ENCODE measurements at regions not wholly inside any gene's neighbourhood (a gene's known extent, or its start where the extent isn't known, plus 50 kb on each side); places are given as distances from the start of the nearest gene placed in this dataset.

DNA sequence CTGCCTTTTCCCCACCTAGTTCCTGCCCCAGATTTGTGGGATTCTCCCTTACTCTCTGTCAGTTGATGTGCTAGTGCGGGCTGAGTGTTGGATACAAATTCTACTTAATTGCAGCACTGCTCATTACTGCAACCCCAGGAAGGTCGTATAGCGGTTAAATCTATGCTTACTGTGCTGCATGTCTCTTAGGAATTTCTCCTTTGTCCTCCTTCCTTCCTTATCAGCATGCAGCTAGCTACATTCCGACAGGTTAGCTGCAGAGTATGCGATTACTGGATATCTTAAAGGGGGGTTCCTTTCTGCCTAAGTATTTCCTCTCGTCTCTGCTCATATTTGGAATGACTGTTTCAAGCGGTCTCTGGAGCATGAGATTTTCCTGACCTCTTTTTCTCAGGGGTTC, 662.8 kb downstream of the TLL1 start:
- H3K4me1 Mint-ChIP-seq, result no peaks in the 10 kb centered on the region
- peaks cover 0 to 5% of the 10 kb centered on the region in 2 donors for H3K9me3 Mint-ChIP-seq
- no peak for ATAC-seq
- no peak overlapping the region for H3K4me3 Mint-ChIP-seq
- no peak overlapping the region for H3K27ac Mint-ChIP-seq
- no peak for DNase-seq
- no peaks in the 10 kb centered on the region for H3K27me3 Mint-ChIP-seq

DNA sequence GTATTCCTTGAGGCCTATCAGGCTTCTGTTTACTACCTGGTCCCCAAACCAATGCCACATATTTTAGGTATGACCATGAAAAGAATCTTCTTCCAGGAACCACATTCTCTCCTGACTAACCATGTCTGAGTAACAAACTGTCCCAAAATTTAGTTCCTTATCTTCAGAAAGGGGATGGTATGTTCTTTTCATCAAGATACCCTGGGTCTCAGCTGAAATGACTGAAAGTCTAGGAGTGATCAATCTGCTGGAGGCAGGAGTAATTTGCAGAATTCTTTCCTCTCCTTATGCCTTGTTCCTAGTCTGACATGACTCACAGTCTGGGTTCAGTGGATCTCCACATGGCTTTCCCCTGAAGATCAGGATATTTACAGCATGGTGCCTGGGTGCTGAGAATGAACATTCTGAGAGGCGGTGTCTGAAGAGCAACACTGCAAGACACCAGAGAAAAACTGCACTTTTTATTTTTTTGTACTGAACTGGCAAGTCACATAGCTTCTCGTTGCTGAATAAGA, 665.5 kb downstream of the TLL1 start:
- Mint-ChIP-seq H3K4me1 (no peaks in the 10 kb centered on the region), H3K27ac (no peak overlapping the region), H3K27me3 (no peaks in the 10 kb centered on the region), H3K4me3 (no peak overlapping the region), H3K9me3 (peaks cover 7 to 8% of the 10 kb centered on the region in 2 donors)
- no peak for ATAC-seq
- no peak for DNase-seq

DNA sequence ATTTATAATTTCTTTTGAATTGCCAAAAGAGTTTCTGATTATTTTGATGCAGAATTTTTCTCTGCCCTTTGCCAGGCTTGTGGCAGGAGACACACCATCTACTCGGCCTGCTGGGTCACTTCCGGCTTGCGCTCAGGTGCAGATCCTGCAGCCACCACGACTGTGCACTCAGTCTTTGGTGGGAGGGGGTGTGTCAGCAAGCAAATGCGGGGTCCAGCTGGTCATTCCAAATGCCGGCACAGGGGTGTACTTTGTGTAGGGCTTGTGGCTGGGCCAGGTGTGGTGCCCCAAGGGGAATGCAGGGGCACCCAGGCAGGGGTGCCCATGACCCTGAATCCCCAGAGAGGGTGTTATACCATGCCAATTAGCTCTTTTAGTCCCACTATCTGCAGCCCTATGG, 673.0 kb downstream of the TLL1 start:
- Mint-ChIP-seq H3K4me3 (no peak overlapping the region), H3K4me1 (no peaks in the 10 kb centered on the region), H3K27ac (no peak overlapping the region), H3K27me3 (no peaks in the 10 kb centered on the region), H3K9me3 (peaks cover 7 to 8% of the 10 kb centered on the region in 2 donors)
- DNase-seq (no peak), ATAC-seq (no peak)

DNA sequence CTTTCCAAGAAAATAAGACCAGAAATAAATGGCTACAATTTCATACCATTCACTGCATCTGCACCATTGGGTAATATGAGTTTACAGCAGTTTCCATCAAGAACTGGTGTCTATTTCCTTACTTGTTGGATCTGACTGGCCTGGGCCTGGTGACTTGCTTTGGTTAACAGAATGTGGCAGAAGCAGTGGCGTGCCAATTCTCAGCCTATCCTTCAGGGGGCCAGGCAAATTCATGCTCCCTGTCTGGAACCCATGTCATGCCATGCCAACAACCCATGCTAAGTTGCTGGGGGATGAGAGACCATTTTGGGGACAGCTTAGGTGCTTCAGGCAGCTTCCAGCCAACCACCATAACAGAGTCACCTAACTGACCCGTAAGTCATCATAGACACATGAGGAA, 656.7 kb downstream of the SPOCK3 start:
- Mint-ChIP-seq H3K27me3 (no peaks in the 10 kb centered on the region), H3K27ac (no peak overlapping the region), H3K4me3 (no peak overlapping the region), H3K4me1 (no peaks in the 10 kb centered on the region), H3K9me3 (peaks cover 4 to 9% of the 10 kb centered on the region in 2 donors)
- ATAC-seq (no peak), DNase-seq (no peak)

DNA sequence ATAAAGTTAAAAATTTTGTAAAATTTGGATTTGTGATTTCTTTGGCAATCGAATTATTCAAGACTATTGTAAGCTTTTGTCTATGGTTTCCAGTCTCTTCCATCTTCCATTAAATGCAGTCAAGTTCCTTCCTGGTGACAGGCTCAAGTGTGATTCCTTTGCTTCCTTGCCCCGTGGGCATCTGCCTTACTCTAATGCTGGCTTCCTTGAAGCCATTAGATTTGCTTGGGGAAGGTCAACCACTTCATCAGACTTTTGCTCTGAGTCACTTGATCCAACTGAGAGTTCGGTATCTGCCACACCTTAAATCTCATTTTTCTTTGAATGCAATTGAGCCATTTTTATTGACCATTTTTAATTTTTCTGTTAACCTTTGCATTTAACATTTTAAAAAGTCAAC, 648.8 kb downstream of the SPOCK3 start:
- Mint-ChIP-seq H3K9me3 (peaks cover 0 to 4% of the 10 kb centered on the region in 2 donors), H3K4me3 (no peak overlapping the region), H3K27ac (no peak overlapping the region), H3K4me1 (no peaks in the 10 kb centered on the region), H3K27me3 (no peaks in the 10 kb centered on the region)
- DNase-seq (no peak), ATAC-seq (no peak)

DNA sequence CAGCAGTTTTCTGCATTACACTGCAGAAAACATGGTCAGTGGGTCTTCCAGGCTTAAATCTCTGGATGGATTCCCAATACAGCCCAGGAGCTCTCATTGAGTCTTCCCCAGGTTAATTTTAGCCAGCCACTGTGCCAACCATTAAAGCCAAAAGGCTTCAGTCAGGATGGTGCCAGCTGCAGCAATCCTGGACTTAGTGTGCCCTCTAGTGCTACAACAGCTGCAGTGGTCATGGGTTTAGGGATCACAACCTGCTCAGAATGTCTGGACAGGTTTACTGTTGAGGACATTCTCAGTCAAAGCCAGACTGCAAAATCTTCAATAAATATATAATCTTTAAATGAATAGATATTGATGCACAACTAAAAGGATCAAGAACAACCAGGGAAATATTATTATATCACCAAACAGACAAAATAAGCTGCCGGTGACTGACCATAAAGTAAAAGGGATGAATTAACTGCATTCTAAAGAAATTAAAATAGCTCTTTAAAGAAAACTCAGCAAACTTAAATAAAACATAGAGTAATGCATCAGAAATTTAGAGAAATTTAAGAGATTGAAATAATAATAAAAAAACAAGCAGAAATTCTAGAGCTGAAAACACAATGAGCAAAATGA, 639.9 kb downstream of the SPOCK3 start:
- Mint-ChIP-seq H3K27me3 (no peaks in the 10 kb centered on the region), H3K4me3 (no peak overlapping the region), H3K4me1 (no peaks in the 10 kb centered on the region), H3K9me3 (no peaks in the 10 kb centered on the region), H3K27ac (no peak overlapping the region)
- DNase-seq (no peak), ATAC-seq (no peak)

DNA sequence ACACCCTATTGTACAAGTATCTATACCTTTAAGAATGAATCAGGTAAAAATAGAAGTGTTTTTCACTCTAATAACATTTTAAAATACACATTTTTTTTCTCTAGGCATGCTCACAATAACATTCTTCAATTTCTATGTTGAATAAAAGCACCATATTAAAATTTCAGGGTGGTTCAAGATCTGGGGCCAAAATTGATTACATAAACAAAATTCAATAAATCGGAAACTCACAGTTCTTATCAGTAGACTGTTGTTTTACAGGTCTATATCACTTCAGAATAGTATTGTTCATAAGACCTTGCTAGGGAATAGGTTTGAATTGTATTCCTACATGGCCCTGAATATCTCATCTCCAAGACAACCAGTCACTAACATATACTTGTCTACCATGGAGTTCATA, 634.0 kb downstream of the SPOCK3 start:
- H3K4me3 Mint-ChIP-seq, result no peak overlapping the region
- no peak for ATAC-seq
- no peaks in the 10 kb centered on the region for H3K4me1 Mint-ChIP-seq
- DNase-seq, result no peak
- H3K9me3 Mint-ChIP-seq, result peaks cover 4 to 5% of the 10 kb centered on the region in 2 donors
- no peaks in the 10 kb centered on the region for H3K27me3 Mint-ChIP-seq
- H3K27ac Mint-ChIP-seq, result no peak overlapping the region

DNA sequence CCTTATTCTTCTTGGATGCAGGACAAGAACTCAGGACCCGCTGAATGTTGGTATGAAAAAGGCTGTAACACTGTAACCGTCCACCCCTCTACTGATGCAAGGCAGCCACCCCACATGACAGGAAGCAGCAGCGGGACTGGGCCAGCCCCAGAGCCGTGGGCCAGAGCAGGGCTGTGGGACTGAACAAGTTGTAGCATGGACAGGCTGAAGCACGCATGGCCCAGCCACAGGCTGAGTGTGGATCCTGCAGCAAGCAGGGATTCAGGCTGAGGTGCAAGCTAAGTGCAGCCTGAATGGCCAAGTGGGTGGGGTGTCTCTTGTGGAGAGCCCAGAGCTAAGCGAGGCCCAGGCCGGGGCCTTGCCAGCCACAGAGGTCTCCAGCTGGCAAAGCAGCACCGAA, 632.2 kb downstream of the SPOCK3 start:
- Mint-ChIP-seq H3K4me1 (no peaks in the 10 kb centered on the region), H3K27ac (no peak overlapping the region)
- ATAC-seq, result no peak

DNA sequence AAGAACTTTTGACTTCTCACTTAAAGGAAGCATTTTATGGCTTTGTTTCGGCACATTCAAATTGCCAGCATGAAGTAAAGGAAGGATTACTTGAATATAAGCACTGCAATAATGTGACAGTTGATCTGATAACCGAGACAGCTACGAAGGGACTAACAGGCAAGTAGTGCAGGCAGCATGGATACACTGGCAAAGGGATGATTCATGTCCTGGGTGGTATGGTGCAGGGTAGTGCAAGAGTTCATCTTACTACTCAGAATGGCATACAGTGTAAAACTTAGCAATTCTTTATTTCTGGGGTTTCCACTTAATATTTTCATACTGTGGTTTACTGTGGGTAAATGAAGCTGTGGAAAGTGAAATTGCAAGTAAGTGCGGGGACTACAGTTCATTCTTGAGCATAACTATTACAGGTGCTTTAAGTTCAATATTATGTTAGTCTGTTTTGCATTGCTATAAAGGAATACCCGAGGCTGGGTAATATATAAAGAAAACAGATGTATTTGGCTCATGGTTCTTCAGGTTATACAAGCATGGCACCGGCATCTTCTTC, 611.8 kb downstream of the SPOCK3 start:
- Mint-ChIP-seq H3K27me3 (no peaks in the 10 kb centered on the region), H3K27ac (no peak overlapping the region), H3K9me3 (no peaks in the 10 kb centered on the region), H3K4me1 (no peaks in the 10 kb centered on the region), H3K4me3 (no peak overlapping the region)
- ATAC-seq (no peak), DNase-seq (no peak)

More for the DNA sequence above, 632.2 kb downstream of the SPOCK3 start:
- peaks cover 4 to 5% of the 10 kb centered on the region in 2 donors for H3K9me3 Mint-ChIP-seq
- no peak overlapping the region for H3K4me3 Mint-ChIP-seq
- DNase-seq, result no peak
- H3K27me3 Mint-ChIP-seq, result no peaks in the 10 kb centered on the region

DNA sequence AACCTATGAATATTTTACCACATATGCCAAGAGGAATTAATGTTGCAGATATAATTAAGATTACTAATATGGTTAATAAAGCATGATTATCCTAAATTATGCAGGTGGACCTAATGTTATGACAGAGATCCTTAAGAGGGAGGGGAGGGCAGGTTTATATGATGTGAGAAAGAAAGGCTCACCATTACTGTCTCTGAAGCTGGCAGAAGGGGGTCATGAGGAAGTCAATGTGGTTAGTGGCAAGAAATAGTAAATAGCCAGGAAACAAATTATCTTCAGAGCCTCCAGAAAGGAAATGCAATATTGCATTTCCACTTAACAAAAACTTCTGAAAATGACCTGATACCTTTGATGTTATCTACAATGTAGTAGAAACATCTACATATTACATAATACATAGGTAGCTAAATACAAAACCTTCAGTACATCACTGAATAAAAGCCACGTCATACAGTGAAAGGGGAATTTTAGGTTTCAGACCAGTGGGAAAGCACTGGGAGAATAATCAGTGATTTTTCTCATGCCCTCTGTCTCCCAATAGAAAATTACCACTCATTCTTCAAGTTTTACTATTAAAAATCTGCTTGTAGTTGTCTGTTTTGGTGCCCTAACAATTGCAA, 609.2 kb downstream of the SPOCK3 start:
- H3K4me1 Mint-ChIP-seq, result no peaks in the 10 kb centered on the region
- no peak overlapping the region for H3K27ac Mint-ChIP-seq
- no peak overlapping the region for H3K4me3 Mint-ChIP-seq
- no peak for DNase-seq
- ATAC-seq, result no peak
- H3K27me3 Mint-ChIP-seq, result no peaks in the 10 kb centered on the region
- peaks cover 0 to 8% of the 10 kb centered on the region in 2 donors for H3K9me3 Mint-ChIP-seq

DNA sequence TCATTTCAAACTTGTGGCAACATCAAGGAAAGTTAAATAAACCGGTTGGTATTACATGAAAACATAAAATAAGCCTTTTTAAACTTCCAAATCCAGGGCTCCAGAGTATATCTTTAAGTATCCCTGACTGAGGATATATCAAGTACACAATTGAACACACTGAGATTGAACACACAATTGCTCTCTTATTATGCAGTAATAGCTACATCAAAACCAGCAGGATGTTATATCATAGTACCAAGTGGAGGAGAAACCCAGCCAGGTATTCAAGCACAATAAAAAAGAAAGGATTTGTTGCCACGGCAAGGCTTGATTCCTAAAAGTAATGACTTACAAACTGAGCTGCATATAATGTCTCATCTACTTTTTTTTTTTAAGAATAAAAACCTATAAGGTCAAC, 605.8 kb downstream of the SPOCK3 start:
- ATAC-seq, result no peak
- Mint-ChIP-seq H3K27ac (no peak overlapping the region), H3K27me3 (no peaks in the 10 kb centered on the region)

DNA sequence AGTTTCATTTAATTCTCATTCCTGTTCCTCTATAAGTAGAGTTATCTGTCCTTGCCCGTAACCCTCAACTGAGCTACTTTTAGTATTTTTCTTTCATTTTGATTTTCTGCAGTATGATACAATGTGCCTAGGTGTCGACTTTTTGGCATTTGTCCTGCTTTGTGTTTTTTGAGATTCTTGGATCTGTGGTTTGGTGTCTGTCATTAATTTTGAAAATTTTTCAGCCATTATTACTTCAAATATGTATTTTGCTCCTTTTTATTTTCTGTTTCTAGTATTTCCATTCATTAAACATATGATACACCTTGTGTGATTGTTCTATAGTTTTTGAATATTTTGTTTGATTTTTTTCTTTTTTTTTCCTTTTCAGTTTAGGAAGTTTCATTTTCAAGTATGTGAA, 598.9 kb downstream of the SPOCK3 start:
- no peak for ATAC-seq
- no peak for DNase-seq
- Mint-ChIP-seq H3K4me1 (no peaks in the 10 kb centered on the region), H3K4me3 (no peak overlapping the region), H3K27me3 (no peaks in the 10 kb centered on the region), H3K9me3 (peaks cover 0 to 11% of the 10 kb centered on the region in 2 donors), H3K27ac (no peak overlapping the region)

More for the DNA sequence above, 605.8 kb downstream of the SPOCK3 start:
- H3K9me3 Mint-ChIP-seq, result peaks cover 4 to 8% of the 10 kb centered on the region in 2 donors
- no peak overlapping the region for H3K4me3 Mint-ChIP-seq
- H3K4me1 Mint-ChIP-seq, result no peaks in the 10 kb centered on the region
- DNase-seq, result no peak

DNA sequence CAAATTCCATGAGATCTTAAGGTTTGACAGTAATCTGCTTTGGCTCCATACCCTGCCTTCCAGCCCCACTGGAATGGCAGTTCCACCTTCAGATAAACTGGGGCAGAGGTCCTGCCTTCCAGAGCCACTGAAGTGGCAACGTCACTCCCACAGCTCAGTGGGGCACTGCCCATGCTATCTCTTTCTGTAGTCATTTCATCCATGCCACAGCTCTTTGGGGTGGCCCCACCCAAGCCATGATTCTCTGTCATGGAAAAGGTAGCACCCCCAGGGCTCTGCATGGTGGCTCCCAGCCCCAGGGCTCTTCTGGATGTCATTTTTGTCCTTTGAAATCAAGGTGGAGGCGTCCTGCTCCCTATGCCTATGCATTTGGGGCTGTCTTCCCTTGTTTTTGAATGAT, 596.5 kb downstream of the SPOCK3 start:
- H3K4me3 Mint-ChIP-seq, result no peak overlapping the region
- DNase-seq (no peak), ATAC-seq (no peak)
- H3K4me1 Mint-ChIP-seq, result no peaks in the 10 kb centered on the region
- H3K27ac Mint-ChIP-seq, result no peak overlapping the region
- H3K27me3 Mint-ChIP-seq, result no peaks in the 10 kb centered on the region
- H3K9me3 Mint-ChIP-seq, result peaks cover 0 to 7% of the 10 kb centered on the region in 2 donors

DNA sequence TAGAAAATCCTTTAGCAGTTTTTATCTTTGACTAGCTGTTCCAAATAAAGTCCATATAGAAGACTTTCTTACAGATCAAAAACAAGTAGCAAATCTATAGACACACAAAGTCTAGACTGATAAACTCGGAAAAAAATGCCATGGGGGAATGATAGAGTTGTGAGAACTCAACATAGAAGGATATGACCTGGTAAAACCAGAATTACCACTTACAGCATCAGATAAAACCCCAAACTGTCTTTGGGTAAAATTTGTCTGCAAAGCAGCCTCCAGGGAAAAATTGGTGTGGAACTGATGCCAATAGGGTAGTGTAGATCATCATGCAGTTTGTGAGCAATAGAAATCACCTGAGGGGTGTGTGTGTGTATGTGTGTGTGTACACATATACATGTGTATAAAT, 579.1 kb downstream of the SPOCK3 start:
- ATAC-seq, result no peak
- no peaks in the 10 kb centered on the region for H3K27me3 Mint-ChIP-seq

DNA sequence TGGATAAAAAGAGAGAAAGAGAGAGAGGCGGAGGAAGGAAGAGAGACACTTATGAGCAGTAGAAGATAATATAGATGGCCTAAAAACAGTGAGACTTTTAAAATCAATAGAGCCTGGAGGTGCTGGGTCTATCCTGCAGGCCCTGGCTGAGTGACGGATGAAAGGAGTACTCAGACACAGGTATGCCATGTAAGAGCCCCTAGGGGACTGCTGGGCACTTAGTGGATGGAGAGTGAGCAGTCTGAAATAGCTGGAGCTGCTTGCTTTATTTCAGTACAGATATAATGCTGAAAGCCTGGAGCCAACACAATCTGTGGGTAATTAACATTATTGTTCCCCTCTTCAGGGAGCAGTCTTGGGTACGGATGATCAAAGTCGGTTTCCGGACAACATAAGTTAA, 578.6 kb downstream of the SPOCK3 start:
- no peak for DNase-seq
- ATAC-seq, result no peak
- Mint-ChIP-seq H3K4me3 (no peak overlapping the region), H3K4me1 (no peaks in the 10 kb centered on the region), H3K27me3 (no peaks in the 10 kb centered on the region), H3K27ac (no peak overlapping the region), H3K9me3 (peaks cover 0 to 5% of the 10 kb centered on the region in 2 donors)

More for the DNA sequence above, 579.1 kb downstream of the SPOCK3 start:
- DNase-seq, result no peak
- Mint-ChIP-seq H3K4me3 (no peak overlapping the region), H3K27ac (no peak overlapping the region), H3K9me3 (peaks cover 0 to 5% of the 10 kb centered on the region in 2 donors), H3K4me1 (no peaks in the 10 kb centered on the region)

DNA sequence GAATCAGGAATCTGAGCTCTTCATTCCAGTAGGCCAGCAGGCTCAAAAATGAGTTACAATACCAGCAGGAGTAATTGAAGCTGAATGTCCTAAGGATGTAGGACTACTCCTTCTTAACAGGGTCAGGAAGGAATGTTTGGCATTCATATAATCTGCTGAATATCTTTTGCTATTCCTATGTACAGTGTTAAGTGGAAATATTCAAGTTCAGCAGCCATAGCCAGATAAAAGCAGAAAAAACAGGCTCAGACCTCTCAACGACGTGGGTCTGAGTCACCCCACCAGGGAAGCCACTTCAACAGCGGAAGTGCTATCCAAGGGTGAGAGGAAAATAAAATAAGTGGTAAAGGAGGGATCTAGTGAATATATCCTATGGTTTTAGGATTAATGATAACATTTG, 577.0 kb downstream of the SPOCK3 start:
- no peaks in the 10 kb centered on the region for H3K4me1 Mint-ChIP-seq
- DNase-seq, result no peak
- no peak overlapping the region for H3K27ac Mint-ChIP-seq

More for the DNA sequence above, 577.0 kb downstream of the SPOCK3 start:
- H3K4me3 Mint-ChIP-seq, result no peak overlapping the region
- H3K9me3 Mint-ChIP-seq, result peaks cover 0 to 5% of the 10 kb centered on the region in 2 donors
- ATAC-seq, result no peak
- no peaks in the 10 kb centered on the region for H3K27me3 Mint-ChIP-seq
